Medulla oblongata (tissue), 1 donor: ENCODE measurements at regions not wholly inside any gene's neighbourhood (a gene's known extent, or its start where the extent isn't known, plus 50 kb on each side); places are given as distances from the start of the nearest gene placed in this dataset.
"Not testable (repeated sequence)": the region's sequence is repeated elsewhere in the genome, so short reads cannot be mapped to it uniquely, and the experiment has no call there.

Experiments
- DNase-seq: peaks from one replicate; pipeline ENCODE4 v3.0.0-alpha.2; 2015; ENCODE audit errors: extremely low spot score

GRCh38 chr13:19062019-19062646 is 119.5 kb downstream of the TUBA3C start:
- DNase-seq: no peak

GRCh38 chr13:19061278-19061677 is 120.3 kb downstream of the TUBA3C start:
- DNase-seq: no peak

- no peak for DNase-seq
Observed at GRCh38 chr13:19060311-19061002, 121.2 kb downstream of the TUBA3C start.

- DNase-seq: no peak
Observed at GRCh38 chr13:19059016-19059780, 122.4 kb downstream of the TUBA3C start.

- no peak for DNase-seq
Observed at GRCh38 chr13:19058566-19058965, 123.1 kb downstream of the TUBA3C start.

GRCh38 chr13:19057588-19058340 is 123.9 kb downstream of the TUBA3C start:
- no peak for DNase-seq

GRCh38 chr13:19056984-19057490 is 124.6 kb downstream of the TUBA3C start:
- DNase-seq: no peak

- DNase-seq: no peak
Observed at GRCh38 chr13:19056355-19056880, 125.2 kb downstream of the TUBA3C start.

GRCh38 chr13:19055611-19056010 is 126.0 kb downstream of the TUBA3C start:
- no peak for DNase-seq

- no peak for DNase-seq
Observed at GRCh38 chr13:19053561-19053960, 128.1 kb downstream of the TUBA3C start.

- no peak for DNase-seq
Observed at GRCh38 chr13:19052931-19053330, 128.7 kb downstream of the TUBA3C start.

GRCh38 chr13:19052180-19052579 is 129.4 kb downstream of the TUBA3C start:
- no peak for DNase-seq

- DNase-seq: no peak
Observed at GRCh38 chr13:19050901-19051300, 130.7 kb downstream of the TUBA3C start.

- not testable (repeated sequence) for DNase-seq
Observed at GRCh38 chr13:19049624-19050023, 132.0 kb downstream of the TUBA3C start.

- no peak for DNase-seq
Observed at GRCh38 chr13:19048381-19048780, 133.2 kb downstream of the TUBA3C start.

GRCh38 chr13:19023115-19023514 is 158.5 kb downstream of the TUBA3C start:
- DNase-seq: no peak

GRCh38 chr13:19020988-19021387 is 160.6 kb downstream of the TUBA3C start:
- no peak for DNase-seq

- no peak for DNase-seq
Observed at GRCh38 chr13:18998389-18998788, 183.2 kb downstream of the TUBA3C start.

GRCh38 chr13:18996627-18997051 is 185.0 kb downstream of the TUBA3C start:
- no peak for DNase-seq

- DNase-seq: no peak
Observed at GRCh38 chr13:18996221-18996620, 185.4 kb downstream of the TUBA3C start.

- no peak for DNase-seq
Observed at GRCh38 chr13:18995259-18995873, 186.3 kb downstream of the TUBA3C start.
